ENCODE measurements at regions not wholly inside any gene's neighbourhood (a gene's known extent, or its start where the extent isn't known, plus 50 kb on each side); places are given as distances from the start of the nearest gene placed in this dataset.

DNA sequence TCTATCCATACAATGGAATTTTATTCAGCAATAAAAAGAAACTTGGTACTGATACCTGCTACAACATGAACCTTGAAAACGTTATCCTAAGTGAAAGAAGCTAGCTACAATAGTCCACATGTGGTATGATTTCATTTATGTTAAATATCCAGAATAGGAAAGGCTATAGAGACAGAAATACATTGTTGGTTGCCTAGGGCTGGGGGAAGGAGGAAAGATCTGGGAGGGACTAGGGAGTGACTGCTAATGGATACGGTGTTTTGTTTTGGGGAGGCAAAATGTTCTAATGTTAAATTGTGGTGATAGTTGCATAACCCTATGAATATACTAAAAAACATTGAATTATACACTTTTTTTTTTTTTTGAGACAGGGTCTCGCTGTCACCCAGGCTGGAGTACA lies 141.1 kb upstream of the ARX start:
- H2AFZ ChIP-seq = no peak overlapping the region
- H3K79me2 ChIP-seq (replicated peaks; ENCODE audit: insufficient read depth) = no peaks in the 10 kb centered on the region
- no peaks in the 10 kb centered on the region for H4K20me1 ChIP-seq (replicated peaks; ENCODE audit: insufficient read depth)
- no peak overlapping the region for H3K27ac ChIP-seq (ENCODE audit: low read depth)
- no peaks in the 10 kb centered on the region for H3K27me3 ChIP-seq (ENCODE audit: insufficient read depth)
- H3K4me1 ChIP-seq (ENCODE audit: insufficient read depth) = no peaks in the 10 kb centered on the region
- TF ChIP-seq NANOG (IDR thresholded peaks at IDR 0.05; ENCODE audit: borderline replicate concordance) (no peak), CREB1 (CRISPR knock-in tag; IDR thresholded peaks at IDR 0.05; ENCODE audit: low read depth) (no peak), JUNB (IDR thresholded peaks at IDR 0.05; ENCODE audit: unreplicated experiment) (no peak), STAT1 (IDR thresholded peaks at IDR 0.05; ENCODE audit: unreplicated experiment) (no peak), EZH2 (IDR thresholded peaks at IDR 0.05; ENCODE audit: low read depth, unreplicated experiment) (no peak), ZNF331 (CRISPR knock-in tag; IDR thresholded peaks at IDR 0.05; ENCODE audit: low read depth) (no peak), EZH2phosphoT487 (IDR thresholded peaks at IDR 0.05; ENCODE audit: unreplicated experiment) (no peak), ZNF114 (CRISPR knock-in tag; IDR thresholded peaks at IDR 0.05) (no peak), POLR2AphosphoS5 (IDR thresholded peaks at IDR 0.05; ENCODE audit: low read depth) (no peak)
- TF ChIP-seq, protein P1, sequence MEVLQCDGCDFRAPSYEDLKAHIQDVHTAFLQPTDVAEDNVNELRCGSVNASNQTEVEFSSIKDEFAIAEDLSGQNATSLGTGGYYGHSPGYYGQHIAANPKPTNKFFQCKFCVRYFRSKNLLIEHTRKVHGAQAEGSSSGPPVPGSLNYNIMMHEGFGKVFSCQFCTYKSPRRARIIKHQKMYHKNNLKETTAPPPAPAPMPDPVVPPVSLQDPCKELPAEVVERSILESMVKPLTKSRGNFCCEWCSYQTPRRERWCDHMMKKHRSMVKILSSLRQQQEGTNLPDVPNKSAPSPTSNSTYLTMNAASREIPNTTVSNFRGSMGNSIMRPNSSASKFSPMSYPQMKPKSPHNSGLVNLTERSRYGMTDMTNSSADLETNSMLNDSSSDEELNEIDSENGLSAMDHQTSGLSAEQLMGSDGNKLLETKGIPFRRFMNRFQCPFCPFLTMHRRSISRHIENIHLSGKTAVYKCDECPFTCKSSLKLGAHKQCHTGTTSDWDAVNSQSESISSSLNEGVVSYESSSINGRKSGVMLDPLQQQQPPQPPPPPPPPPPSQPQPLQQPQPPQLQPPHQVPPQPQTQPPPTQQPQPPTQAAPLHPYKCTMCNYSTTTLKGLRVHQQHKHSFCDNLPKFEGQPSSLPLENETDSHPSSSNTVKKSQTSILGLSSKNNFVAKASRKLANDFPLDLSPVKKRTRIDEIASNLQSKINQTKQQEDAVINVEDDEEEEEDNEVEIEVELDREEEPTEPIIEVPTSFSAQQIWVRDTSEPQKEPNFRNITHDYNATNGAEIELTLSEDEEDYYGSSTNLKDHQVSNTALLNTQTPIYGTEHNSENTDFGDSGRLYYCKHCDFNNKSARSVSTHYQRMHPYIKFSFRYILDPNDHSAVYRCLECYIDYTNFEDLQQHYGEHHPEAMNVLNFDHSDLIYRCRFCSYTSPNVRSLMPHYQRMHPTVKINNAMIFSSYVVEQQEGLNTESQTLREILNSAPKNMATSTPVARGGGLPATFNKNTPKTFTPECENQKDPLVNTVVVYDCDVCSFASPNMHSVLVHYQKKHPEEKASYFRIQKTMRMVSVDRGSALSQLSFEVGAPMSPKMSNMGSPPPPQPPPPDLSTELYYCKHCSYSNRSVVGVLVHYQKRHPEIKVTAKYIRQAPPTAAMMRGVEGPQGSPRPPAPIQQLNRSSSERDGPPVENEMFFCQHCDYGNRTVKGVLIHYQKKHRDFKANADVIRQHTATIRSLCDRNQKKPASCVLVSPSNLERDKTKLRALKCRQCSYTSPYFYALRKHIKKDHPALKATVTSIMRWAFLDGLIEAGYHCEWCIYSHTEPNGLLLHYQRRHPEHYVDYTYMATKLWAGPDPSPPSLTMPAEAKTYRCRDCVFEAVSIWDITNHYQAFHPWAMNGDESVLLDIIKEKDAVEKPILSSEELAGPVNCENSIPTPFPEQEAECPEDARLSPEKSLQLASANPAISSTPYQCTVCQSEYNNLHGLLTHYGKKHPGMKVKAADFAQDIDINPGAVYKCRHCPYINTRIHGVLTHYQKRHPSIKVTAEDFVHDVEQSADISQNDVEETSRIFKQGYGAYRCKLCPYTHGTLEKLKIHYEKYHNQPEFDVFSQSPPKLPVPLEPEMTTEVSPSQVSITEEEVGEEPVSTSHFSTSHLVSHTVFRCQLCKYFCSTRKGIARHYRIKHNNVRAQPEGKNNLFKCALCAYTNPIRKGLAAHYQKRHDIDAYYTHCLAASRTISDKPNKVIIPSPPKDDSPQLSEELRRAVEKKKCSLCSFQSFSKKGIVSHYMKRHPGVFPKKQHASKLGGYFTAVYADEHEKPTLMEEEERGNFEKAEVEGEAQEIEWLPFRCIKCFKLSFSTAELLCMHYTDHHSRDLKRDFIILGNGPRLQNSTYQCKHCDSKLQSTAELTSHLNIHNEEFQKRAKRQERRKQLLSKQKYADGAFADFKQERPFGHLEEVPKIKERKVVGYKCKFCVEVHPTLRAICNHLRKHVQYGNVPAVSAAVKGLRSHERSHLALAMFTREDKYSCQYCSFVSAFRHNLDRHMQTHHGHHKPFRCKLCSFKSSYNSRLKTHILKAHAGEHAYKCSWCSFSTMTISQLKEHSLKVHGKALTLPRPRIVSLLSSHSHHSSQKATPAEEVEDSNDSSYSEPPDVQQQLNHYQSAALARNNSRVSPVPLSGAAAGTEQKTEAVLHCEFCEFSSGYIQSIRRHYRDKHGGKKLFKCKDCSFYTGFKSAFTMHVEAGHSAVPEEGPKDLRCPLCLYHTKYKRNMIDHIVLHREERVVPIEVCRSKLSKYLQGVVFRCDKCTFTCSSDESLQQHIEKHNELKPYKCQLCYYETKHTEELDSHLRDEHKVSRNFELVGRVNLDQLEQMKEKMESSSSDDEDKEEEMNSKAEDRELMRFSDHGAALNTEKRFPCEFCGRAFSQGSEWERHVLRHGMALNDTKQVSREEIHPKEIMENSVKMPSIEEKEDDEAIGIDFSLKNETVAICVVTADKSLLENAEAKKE (CRISPR knock-in tag; IDR thresholded peaks at IDR 0.05) = no peak
- TF ChIP-seq, protein P2, sequence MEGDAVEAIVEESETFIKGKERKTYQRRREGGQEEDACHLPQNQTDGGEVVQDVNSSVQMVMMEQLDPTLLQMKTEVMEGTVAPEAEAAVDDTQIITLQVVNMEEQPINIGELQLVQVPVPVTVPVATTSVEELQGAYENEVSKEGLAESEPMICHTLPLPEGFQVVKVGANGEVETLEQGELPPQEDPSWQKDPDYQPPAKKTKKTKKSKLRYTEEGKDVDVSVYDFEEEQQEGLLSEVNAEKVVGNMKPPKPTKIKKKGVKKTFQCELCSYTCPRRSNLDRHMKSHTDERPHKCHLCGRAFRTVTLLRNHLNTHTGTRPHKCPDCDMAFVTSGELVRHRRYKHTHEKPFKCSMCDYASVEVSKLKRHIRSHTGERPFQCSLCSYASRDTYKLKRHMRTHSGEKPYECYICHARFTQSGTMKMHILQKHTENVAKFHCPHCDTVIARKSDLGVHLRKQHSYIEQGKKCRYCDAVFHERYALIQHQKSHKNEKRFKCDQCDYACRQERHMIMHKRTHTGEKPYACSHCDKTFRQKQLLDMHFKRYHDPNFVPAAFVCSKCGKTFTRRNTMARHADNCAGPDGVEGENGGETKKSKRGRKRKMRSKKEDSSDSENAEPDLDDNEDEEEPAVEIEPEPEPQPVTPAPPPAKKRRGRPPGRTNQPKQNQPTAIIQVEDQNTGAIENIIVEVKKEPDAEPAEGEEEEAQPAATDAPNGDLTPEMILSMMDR (conservative IDR thresholded peaks at IDR 0.05; ENCODE audit: low read depth in 2 of 2) = no peak
- TF ChIP-seq, protein P3, sequence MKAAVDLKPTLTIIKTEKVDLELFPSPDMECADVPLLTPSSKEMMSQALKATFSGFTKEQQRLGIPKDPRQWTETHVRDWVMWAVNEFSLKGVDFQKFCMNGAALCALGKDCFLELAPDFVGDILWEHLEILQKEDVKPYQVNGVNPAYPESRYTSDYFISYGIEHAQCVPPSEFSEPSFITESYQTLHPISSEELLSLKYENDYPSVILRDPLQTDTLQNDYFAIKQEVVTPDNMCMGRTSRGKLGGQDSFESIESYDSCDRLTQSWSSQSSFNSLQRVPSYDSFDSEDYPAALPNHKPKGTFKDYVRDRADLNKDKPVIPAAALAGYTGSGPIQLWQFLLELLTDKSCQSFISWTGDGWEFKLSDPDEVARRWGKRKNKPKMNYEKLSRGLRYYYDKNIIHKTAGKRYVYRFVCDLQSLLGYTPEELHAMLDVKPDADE (IDR thresholded peaks at IDR 0.05) = no peak
- TF ChIP-seq, protein P4, sequence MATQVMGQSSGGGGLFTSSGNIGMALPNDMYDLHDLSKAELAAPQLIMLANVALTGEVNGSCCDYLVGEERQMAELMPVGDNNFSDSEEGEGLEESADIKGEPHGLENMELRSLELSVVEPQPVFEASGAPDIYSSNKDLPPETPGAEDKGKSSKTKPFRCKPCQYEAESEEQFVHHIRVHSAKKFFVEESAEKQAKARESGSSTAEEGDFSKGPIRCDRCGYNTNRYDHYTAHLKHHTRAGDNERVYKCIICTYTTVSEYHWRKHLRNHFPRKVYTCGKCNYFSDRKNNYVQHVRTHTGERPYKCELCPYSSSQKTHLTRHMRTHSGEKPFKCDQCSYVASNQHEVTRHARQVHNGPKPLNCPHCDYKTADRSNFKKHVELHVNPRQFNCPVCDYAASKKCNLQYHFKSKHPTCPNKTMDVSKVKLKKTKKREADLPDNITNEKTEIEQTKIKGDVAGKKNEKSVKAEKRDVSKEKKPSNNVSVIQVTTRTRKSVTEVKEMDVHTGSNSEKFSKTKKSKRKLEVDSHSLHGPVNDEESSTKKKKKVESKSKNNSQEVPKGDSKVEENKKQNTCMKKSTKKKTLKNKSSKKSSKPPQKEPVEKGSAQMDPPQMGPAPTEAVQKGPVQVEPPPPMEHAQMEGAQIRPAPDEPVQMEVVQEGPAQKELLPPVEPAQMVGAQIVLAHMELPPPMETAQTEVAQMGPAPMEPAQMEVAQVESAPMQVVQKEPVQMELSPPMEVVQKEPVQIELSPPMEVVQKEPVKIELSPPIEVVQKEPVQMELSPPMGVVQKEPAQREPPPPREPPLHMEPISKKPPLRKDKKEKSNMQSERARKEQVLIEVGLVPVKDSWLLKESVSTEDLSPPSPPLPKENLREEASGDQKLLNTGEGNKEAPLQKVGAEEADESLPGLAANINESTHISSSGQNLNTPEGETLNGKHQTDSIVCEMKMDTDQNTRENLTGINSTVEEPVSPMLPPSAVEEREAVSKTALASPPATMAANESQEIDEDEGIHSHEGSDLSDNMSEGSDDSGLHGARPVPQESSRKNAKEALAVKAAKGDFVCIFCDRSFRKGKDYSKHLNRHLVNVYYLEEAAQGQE (IDR thresholded peaks at IDR 0.05; ENCODE audit: unreplicated experiment) = no peak
- no peak for ATAC-seq
- no peak overlapping the region for H3K4me3 ChIP-seq
- H3K36me3 ChIP-seq (ENCODE audit: insufficient read depth) = no peaks in the 10 kb centered on the region
- Mint-ChIP-seq H3K9me3 (no peaks in the 10 kb centered on the region), H3K4me1 (no peaks in the 10 kb centered on the region), H3K27me3 (ENCODE audit: insufficient read depth, low read depth, poor library complexity) (no peaks in the 10 kb centered on the region), H3K27ac (no peak overlapping the region), H3K36me3 (ENCODE audit: low read depth) (no peaks in the 10 kb centered on the region), H3K4me3 (no peak overlapping the region)
- H3F3A ChIP-seq (replicated peaks; ENCODE audit: low read depth) = no peaks in the 10 kb centered on the region
- H3K4me2 ChIP-seq = no peak overlapping the region
- no peak for DNase-seq (ENCODE audit: low spot score)
- H3K9me2 ChIP-seq (ENCODE audit: insufficient read depth) = no peaks in the 10 kb centered on the region
